Ovary (tissue), 3 donors: ENCODE measurements at regions not wholly inside any gene's neighbourhood (a gene's known extent, or its start where the extent isn't known, plus 50 kb on each side); places are given as distances from the start of the nearest gene placed in this dataset.

Experiments used
- CTCF ChIP-seq, 3 donors: fragments of 450-650 bp in 2 of 3; fragments of 200-600 bp in 1 of 3; IDR thresholded peaks; one replicate each; pipeline versions ENCODE4 v1.5.1 to v1.8.0; 2016 to 2022; ENCODE audit warnings: antibody characterized with exemption in 3 of 3, mild to moderate bottlenecking in 1 of 3
- EP300 ChIP-seq: sonication (generic); formaldehyde crosslinking; IDR thresholded peaks from one replicate; pipeline ENCODE4 v1.6.1; 2017; ENCODE audit warnings: antibody characterized with exemption
- POLR2A ChIP-seq: fragments of 450-650 bp; IDR thresholded peaks from one replicate; pipeline ENCODE4 v1.6.1; 2017; ENCODE audit warnings: antibody characterized with exemption, mild to moderate bottlenecking, moderate library complexity
- donor health status: DM: no; HTN: no; CAD: no.

GRCh38 chr2:186044761-186045160 lies 306.2 kb downstream of the FSIP2 start:
- TF ChIP-seq POLR2A = no peak
- TF ChIP-seq EP300 = no peak
- TF ChIP-seq CTCF (IDR thresholded peaks at IDR 0.05) = no peak
